ENCODE measurements at regions not wholly inside any gene's neighbourhood (a gene's known extent, or its start where the extent isn't known, plus 50 kb on each side); places are given as distances from the start of the nearest gene placed in this dataset.
A peak's percentile ranks its signal among the peaks of the same experiment; 100 is the strongest.
"Not testable (repeated sequence)": the region's sequence is repeated elsewhere in the genome, so short reads cannot be mapped to it uniquely, and the experiment has no call there.

- no peak for TF ChIP-seq REST (IDR thresholded peaks at IDR 0.05)
- TF ChIP-seq NFE2L2 (conservative IDR thresholded peaks at IDR 0.05; ENCODE audit: low read length) = no peak
These were observed 227.6 kb upstream of the ELL2 start (continued) for GRCh38 chr5:96189028-96189826.

- Histone ChIP-seq H3K27ac (0 out of 6 replicates have a peak overlapping the region, but pooled peaks of 1 of the 2 experiments have one; percentile 2), H3K9me3 (no peaks in the 10 kb centered on the region; the same call in 2 of the 3 replicates), H3K4me2 (no peak overlapping the region), H3K4me1 (peaks cover 8% of the 10 kb centered on the region; the same call in 2 of the 3 replicates), H3K4me3 (no peak overlapping the region)
- ATAC-seq = no peak
- no peak for FAIRE-seq
- CTCF ChIA-PET = interaction anchor here (1.2 to 1.6 kb wide), 2 partner anchors 14 to 149 kb away, joined by 3 to 6 read pairs; no protein-coding TSS in a partner anchor
- peak in 1 of 2 experiments; percentile 20 for DNase-seq (ENCODE audit: low read depth in 1 of 2, low spot score in 1 of 2)
- POLR2A ChIA-PET = no interaction called here
- TF ChIP-seq GATA3 (IDR thresholded peaks at IDR 0.05; ENCODE audit: borderline replicate concordance) (no peak), HMGXB4 (CRISPR knock-in tag; IDR thresholded peaks at IDR 0.05; ENCODE audit: borderline replicate concordance) (no peak), HOXB13 (CRISPR knock-in tag; IDR thresholded peaks at IDR 0.05; ENCODE audit: low read depth) (no peak), NPAS2 (CRISPR knock-in tag; IDR thresholded peaks at IDR 0.05; ENCODE audit: borderline replicate concordance) (no peak), ZFP36 (IDR thresholded peaks at IDR 0.05; ENCODE audit: borderline replicate concordance, partially characterized antibody) (no peak), POLR2AphosphoS2 (conservative IDR thresholded peaks at IDR 0.05; ENCODE audit: low read length) (no peak), CEBPB (IDR thresholded peaks at IDR 0.05) (no peak), MYC (IDR thresholded peaks at IDR 0.05; ENCODE audit: borderline replicate concordance, low read length) (no peak), PHF8 (IDR thresholded peaks at IDR 0.05; ENCODE audit: borderline replicate concordance, low read depth) (no peak), NR3C1 (IDR thresholded peaks at IDR 0.05) (no peak)
- WGBS (ENCODE audit: missing lambda C conversion rate) = 71% methylated on average over 5 of the region's 5 CpGs
These were observed 225.8 kb upstream of the ELL2 start for GRCh38 chr5:96187309-96188027.

- DNase-seq (ENCODE audit: low read depth in 1 of 2, low spot score in 1 of 2); FAIRE-seq; H3K4me3 ChIP-seq; POLR2A ChIA-PET; H3K27ac ChIP-seq; H3K4me2 ChIP-seq; CTCF ChIA-PET; H3K9me3 ChIP-seq; ATAC-seq: not testable (repeated sequence)
- H3K4me1 ChIP-seq = peaks cover 26% of the 10 kb centered on the region
These were observed 222.9 kb upstream of the ELL2 start for GRCh38 chr5:96184510-96184909.

Measured in A549 (cell line).